HEK293 (cell line): ENCODE measurements at regions not wholly inside any gene's neighbourhood (a gene's known extent, or its start where the extent isn't known, plus 50 kb on each side); places are given as distances from the start of the nearest gene placed in this dataset.

Source experiments
- CTCF ChIP-seq: fragments of 450-650 bp; formaldehyde crosslinking; IDR thresholded peaks from 2 replicates; pipeline ENCODE4 v1.5.1; 2016; ENCODE audit warnings: missing biosample characterization, missing genetic modification characterization
- PBX3 ChIP-seq: sonication (generic); formaldehyde crosslinking; IDR thresholded peaks from 2 replicates; pipeline ENCODE4 v1.8.1; 2022; ENCODE audit warnings: mild to moderate bottlenecking, moderate library complexity, missing genetic modification reagents
- ZEB2 ChIP-seq: fragments of 450-650 bp; formaldehyde crosslinking; IDR thresholded peaks from 2 replicates; pipeline ENCODE4 v1.5.1; 2016; ENCODE audit warnings: missing biosample characterization, missing genetic modification characterization
- ZNF423 ChIP-seq: fragments of 450-650 bp; formaldehyde crosslinking; IDR thresholded peaks from 2 replicates; pipeline ENCODE4 v1.5.1; 2016; ENCODE audit warnings: missing biosample characterization, missing genetic modification characterization
- ZNF561 ChIP-seq: fragments of 450-650 bp; IDR thresholded peaks from 2 replicates; pipeline ENCODE4 v1.5.1; 2018; ENCODE audit warnings: missing biosample characterization, missing genetic modification characterization, borderline replicate concordance
- ZNF580 ChIP-seq: fragments of 450-650 bp; formaldehyde crosslinking; IDR thresholded peaks from 2 replicates; pipeline ENCODE4 v1.5.1; 2016; ENCODE audit warnings: missing biosample characterization, missing genetic modification characterization

GRCh38 chr12:74441872-74442271 lies 95.8 kb upstream of the ATXN7L3B start:
- TF ChIP-seq ZEB2 (tag by site-specific recombination) (no peak), CTCF (tag by site-specific recombination) (no peak), ZNF423 (tag by site-specific recombination) (no peak), ZNF561 (tag by site-specific recombination) (no peak), PBX3 (CRISPR knock-in tag) (no peak), ZNF580 (tag by site-specific recombination) (no peak)
